ENCODE measurements at regions not wholly inside any gene's neighbourhood (a gene's known extent, or its start where the extent isn't known, plus 50 kb on each side); places are given as distances from the start of the nearest gene placed in this dataset.

DNA sequence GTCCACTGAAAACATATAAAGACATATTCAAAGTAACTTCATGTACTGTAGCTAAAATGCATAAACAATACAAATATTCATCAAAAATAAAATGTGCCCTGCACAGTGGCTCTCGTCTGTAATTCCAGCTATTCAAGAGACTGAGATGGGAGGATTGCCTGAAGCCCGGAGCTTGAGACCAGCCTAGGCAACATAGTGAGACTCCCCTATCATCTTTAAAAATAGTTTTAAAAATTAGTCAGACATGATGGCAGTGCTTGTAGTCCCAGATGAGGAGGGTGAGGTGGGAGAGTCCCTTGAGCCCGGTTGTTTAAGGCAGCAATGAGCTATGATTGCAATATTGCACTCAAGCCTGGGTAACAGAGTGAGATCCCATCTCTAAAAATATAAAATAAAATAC, 534.1 kb downstream of the ANXA1 start:
- intact Hi-C loops (cut with DNase I), result no loop called here
- DNase-seq (no peak), ATAC-seq (ENCODE audit: poor library complexity) (no peak)

DNA sequence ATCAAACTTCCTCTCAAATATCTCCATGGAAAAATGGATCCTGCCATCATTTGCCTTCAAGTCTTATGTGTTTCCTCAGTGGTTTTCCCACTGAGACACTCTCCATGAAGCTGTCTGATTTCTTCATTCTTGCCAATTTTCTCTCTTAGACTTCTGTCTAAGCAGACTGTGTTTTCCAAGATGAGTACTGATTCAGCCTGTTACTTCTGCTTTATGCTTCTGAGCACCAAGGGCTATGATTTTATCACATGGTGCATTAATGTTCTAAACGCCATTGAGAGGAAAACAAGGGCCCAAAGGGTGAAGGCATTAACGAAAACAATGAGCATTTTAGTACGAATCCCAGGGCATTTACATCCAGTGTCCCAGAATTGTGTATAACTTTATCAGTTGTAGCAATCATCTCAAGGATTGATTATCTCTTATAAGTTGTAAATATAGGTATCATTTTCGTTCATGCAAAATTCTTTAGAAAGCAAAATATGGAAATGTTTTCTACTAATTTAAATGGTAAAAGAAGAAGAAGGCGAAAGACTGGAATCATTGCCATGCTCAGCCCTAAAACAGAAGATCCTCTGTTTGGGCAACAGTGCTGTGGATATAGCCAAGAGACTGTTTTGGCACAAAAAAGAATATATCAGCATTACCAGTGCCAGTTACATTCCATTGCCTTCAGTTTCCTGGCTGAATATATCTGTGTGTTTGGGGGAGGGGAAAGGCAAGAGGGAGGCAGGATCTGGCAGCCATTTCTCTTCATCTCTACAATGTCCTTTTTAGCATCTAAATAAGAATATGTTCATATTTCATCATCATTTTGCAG, 537.6 kb downstream of the ANXA1 start:
- DNase-seq, result no peak
- ATAC-seq (ENCODE audit: poor library complexity), result no peak
- intact Hi-C loops (cut with DNase I), result no loop called here

DNA sequence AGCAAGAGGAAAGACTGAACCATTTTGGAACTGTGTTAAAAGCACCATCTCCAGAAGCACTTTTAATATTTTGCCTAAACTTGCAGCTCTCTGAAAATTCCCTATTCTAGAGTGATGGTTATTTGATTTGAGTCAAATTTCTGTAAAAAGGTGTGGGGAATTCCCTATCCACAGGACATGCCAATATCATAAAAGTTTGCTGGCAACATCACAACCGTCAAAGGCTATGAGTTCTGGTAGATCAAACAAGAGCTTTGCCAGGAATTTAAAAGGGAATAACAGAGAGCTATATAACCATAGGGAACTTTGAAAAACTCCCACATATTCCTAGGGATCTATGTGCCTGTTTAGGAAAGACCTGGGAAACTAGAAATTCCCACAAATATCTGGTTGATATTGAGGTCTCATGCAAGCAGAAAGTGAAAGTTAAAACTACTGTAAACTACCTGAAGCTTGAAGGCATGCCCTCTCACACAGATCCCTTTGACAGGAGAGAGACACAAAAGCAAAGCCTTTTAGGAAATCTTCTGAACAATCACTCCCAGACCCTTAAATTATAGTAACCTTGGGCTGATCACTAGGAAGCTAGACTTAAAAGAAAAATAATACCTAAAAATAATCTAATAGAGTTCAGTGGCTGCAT, 549.9 kb downstream of the ANXA1 start:
- intact Hi-C loops (cut with DNase I), result no loop called here
- DNase-seq, result no peak
- no peak for ATAC-seq (ENCODE audit: poor library complexity)

DNA sequence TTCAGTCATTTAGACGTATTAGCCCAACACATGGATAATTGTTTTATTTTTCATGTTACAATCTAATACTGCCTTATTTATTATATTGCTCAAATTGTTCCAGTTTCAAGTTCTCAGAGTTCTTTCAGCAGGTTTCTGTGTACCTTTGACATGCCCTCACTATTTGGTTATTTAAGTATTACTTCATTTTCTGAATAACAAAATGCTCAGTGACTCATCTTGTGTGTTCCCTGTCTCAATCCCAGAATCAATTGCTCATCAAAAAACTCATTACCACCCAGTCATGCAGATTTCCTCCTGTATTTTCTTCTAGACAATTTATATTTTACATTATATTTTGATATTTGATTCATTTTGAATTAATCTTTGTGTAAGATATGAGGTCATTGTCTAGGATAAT, 562.6 kb downstream of the ANXA1 start:
- ATAC-seq (ENCODE audit: poor library complexity), result no peak
- no peak for DNase-seq
- intact Hi-C loops (cut with DNase I), result no loop called here

DNA sequence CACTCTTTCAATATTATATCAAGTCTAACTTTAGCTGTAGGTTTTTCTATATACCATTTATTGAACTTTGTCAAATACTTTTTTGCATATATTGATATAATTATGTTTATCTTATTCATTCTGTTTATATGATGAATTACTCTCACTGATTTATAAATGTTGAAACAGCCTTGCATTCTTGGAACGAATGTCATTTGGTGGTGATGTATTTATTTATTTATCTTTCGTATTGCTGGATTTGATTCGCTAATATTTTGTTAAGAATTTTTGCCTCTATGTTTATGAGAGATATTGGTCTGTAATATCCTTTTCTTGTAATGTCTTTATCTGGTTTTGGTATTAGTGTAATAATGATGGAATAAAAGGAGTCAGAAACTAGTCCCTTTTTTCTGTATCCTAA, 563.9 kb downstream of the ANXA1 start:
- ATAC-seq (ENCODE audit: poor library complexity) (no peak), DNase-seq (no peak)
- intact Hi-C loops (cut with DNase I), result no loop called here

DNA sequence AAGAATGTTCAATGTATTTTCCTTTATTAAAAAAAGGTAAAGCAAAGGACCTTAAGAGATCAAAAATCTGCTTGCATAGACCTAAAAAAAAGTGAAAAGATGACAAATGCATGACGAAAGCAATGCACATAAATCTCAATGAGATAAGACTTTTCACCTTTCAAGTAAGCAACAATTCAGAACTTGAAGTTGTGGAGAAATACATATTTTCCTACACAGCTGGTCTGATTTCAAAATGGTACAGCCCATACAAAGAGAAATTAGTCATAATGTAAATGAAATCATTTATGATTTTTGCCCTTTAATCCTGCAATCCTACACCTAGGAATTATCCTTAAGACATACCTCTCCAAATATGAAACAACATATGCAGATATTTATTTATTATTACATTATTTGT, 568.0 kb downstream of the ANXA1 start:
- no peak for ATAC-seq (ENCODE audit: poor library complexity)
- intact Hi-C loops (cut with DNase I), result no loop called here

DNA sequence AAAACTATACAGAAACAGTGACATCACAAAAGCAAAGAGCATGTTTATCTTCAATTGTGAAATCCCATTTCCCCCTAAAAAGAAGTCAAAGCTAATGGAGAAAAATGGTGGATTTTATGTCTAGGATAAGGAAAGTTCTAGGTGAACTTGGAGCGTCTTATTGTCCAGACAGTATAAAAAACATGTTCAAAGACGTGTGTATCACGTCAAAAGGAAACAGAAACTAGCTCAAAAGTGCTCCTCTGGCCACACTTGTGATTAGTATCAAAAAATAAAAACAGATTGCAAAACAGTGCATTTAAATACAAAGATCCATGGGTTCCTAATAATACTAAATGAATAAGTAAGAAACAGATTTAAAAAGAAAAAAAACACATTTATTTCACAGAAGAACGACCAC, 568.9 kb downstream of the ANXA1 start:
- DNase-seq (no peak), ATAC-seq (ENCODE audit: poor library complexity) (no peak)
- intact Hi-C loops (cut with DNase I), result no loop called here

More for the DNA sequence above, 568.0 kb downstream of the ANXA1 start:
- no peak for DNase-seq

DNA sequence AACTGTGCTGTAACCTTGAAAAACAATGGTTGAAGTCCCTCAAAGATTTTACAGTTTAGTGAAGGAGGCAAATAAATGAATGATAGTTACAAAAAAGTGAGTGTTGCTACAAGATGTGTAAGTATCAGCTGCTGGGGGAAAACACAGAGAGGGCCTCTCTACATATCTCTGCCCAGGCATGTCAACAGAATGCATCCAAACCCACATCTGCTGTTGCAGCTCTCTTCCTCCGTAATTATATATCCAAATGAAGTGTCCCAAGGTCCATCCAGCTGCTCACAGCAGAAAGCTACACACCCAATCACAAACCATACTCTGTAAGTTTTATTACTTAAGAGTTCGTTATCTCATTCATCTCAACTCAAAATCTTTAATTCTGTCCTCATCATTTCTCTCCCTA, 584.6 kb downstream of the ANXA1 start:
- ATAC-seq (ENCODE audit: poor library complexity), result no peak
- DNase-seq, result no peak
- intact Hi-C loops (cut with DNase I), result no loop called here

DNA sequence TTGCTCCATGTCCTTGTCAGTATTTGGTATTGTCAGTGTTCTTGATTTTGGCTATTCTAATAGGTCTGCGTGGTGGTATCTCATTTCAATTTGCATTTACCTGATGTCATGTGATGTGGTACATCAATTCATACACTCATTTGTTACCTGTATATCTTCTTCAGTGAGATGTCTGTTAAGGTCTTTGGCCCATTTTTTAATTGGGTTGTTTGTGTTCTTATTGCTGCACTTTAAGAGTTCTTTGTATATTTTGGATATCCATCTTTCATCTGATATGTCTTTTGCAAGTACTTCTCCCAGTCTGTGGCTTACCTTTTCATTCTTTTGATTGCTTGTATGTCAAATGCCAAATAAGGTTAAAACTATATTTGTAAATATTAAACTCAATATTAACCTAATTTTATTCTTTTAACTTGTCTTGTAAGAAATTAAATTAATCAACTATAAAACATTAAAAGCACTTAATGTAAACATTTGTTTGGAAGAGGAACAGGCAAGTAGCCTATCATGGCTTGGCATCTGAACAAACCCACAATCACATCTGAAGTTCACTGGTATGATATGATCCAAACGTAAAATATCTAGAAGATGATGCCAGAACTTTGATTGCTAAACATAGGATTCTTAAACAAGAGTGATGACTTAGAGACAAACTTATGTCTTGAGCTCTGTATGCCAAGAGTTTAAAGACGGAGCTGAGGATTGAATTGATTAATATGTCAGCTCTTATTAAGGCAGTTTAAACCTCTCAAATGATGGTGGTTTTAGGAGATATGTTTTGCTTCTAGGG, 587.3 kb downstream of the ANXA1 start:
- intact Hi-C loops (cut with DNase I), result no loop called here
- no peak for DNase-seq
- no peak for ATAC-seq (ENCODE audit: poor library complexity)

DNA sequence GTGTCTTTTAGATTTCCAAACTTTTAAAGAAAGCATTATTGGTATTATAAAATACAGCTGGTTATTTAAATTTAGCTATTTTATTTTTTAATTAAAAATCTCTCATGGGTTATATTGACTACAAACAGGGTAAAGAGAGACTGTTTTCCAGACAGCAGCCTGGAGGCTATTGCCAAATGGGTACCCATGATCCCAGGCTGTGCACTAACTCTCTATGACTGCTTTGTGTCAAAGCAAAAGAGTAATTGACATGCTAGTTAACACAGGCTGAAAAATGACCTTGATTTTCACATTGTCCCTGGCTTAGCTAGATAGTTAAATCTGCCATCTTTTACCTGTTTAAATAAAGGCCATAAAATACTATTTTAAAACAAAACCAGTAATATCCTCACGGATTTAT, 589.7 kb downstream of the ANXA1 start:
- ATAC-seq (ENCODE audit: poor library complexity) (no peak), DNase-seq (no peak)
- intact Hi-C loops (cut with DNase I), result no loop called here

DNA sequence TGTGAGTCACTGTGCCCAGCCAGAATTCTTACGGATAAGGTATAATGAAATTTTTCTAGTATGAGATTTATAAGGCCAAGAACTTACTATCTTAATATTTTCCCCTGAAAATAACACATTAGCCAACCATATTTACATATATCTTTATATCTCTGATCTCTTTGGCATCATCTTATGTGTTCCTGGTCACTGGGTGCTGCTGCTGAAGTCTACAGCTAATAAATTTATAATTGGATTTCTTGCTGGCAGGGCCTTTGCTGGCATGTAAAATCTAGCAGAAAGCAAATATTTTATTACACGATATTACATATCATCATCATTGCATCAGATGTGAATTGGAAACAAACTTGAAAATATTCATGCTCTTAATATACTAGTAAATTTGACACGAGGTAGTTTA, 590.7 kb downstream of the ANXA1 start:
- intact Hi-C loops (cut with DNase I), result no loop called here
- DNase-seq, result no peak
- ATAC-seq (ENCODE audit: poor library complexity), result no peak

DNA sequence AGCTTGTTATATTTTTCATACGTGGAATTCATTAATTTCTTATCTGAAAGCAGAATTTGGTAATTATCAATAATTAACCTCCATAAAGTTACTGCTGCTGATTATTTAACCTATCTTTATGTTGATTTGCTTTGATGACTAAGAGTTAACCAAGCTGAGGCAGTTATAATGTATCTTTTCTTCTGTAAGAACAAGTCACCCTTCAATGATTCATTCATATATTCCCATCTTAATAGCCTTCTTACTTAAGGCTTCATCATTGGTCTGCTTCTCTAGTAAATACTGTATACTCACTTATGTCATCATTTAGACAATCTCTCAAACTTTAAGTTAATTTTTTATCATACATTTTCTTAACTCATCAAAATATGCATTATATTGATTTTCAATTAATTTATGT, 592.2 kb downstream of the ANXA1 start:
- DNase-seq, result no peak
- ATAC-seq (ENCODE audit: poor library complexity), result no peak
- intact Hi-C loops (cut with DNase I), result no loop called here

DNA sequence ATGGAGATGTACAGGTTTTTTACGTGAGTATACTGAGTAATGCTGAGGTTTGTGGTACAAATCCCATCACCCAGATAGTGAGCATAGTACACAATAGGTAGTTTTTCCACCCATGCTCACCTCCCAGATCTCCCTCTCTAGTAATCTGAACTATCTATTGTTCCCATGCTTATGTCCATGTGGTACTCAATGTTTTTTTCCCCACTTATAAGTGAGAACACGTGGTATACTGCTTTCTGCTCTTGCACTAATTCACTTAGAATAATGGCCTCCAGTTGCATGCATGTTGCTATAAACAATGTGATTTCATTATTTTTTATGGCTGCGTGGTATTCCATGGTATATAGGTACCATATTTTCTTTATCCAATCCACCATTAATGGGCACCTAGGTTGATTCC, 593.9 kb downstream of the ANXA1 start:
- DNase-seq (no peak), ATAC-seq (ENCODE audit: poor library complexity) (no peak)
- intact Hi-C loops (cut with DNase I), result no loop called here

DNA sequence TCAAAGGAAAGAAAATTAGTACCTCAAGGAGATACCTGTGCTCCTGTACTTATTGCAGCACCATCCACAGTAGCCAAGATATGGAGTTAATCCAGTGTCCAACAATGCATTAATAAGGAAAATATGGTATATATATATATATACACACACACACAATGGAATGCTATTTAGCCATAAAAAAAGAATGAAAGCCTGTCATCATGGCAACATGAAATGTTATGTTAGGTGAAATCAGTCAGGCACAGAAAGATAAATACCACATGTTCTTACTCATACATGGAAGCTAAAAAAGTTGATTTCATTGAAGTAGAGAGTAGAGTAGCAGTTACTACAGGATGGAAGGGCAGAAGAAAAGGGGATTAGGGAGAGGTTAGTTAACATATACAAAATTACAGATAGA, 601.5 kb downstream of the ANXA1 start:
- intact Hi-C loops (cut with DNase I), result no loop called here
- no peak for DNase-seq
- ATAC-seq (ENCODE audit: poor library complexity), result no peak

DNA sequence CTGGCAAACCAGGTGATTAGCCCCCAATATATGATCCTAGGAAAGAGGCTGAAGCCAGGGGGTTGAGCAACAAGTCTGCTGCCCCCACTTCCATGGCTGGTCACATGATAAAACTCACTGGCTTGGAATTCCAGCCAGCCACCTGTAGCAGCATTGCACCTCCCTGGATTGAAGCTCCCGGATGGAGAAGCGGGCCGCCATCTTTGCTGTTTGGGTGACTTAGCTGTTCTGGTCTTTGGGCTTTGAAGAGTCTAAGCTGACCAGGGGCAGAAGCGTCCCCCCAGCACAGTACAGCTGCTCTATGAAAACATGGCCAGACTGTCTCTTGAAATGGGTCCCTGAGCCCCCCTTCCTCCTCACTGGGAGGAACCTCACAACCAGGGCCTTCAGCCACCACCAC, 610.2 kb downstream of the ANXA1 start:
- intact Hi-C loops (cut with DNase I), result no loop called here
- DNase-seq, result no peak
- ATAC-seq (ENCODE audit: poor library complexity), result no peak

DNA sequence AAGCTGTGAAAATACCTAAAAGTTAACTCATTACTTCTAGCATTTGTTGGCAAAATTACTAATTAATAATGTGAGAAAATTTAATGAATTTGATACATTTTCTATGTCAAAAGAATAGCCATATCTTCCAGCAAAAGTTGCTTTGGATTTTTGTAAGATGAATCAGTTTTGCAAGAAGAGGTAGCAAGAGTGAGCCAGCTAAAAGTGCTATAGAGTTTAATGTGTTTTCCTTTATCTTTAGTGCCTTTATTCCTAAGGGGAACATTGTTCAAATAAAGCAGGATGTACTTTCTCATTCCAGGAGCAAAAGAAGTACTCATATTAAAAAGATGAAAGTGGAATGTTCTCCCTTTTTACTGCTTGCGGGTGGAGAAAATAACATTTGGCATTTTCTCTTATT, 622.2 kb downstream of the ANXA1 start:
- DNase-seq, result no peak
- no peak for ATAC-seq (ENCODE audit: poor library complexity)
- intact Hi-C loops (cut with DNase I), result no loop called here

DNA sequence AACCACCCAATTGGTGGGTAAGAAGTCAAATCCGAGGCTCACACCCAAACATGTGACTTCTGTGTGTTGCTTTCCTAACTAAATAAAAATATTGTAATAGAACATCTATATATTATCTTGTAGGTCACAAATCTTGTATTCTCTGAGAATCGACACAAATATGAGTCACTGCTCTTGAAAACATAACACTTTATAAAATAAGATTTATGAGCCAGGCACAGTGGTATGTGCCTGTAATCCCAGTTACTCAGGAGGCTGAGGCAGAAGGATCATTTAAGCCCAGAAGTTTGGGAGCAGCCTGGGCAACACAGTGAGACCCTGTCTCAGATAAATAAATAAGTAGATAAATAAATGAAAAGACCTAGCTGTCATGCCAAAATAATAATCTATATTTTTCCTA, 624.1 kb downstream of the ANXA1 start:
- ATAC-seq (ENCODE audit: poor library complexity) (no peak), DNase-seq (no peak)
- intact Hi-C loops (cut with DNase I), result no loop called here

DNA sequence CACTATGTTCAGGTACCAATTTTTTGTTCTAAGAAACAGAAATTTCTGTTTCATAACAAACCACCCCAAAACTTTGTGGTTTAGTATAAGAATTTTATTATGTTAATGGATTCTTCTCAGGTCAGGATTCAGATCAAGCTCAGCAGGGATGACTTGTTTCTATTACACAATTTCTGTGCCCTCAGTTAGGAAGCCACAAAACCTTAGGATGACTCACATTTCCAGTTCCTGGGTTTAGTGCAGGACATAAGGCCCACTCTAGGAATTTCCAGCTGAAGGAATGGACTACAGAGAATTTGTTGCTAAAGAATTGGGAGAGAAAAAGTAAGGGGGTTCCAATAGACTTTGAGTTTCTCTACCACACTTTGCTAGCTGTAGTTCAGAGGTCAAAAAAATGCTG, 629.3 kb downstream of the ANXA1 start:
- no peak for ATAC-seq (ENCODE audit: poor library complexity)
- DNase-seq, result no peak
- intact Hi-C loops (cut with DNase I), result no loop called here

DNA sequence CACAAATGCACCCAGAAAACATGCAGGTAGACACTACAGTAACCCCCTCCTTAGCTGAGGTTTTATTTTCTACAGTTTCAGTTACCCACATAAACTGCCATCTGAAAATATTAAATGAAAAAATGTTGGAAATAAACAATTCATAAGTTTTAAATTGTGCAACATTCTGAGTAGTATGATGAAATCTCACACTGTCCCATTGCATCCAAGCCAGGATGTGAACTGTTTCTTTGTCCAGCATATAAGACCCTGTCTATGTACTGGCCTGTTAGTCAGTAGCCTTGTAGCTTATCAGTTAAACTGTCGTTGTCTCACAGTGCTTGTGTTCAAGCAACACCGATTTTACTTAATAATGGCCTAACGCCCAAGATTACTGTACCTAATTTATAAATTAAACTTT, 630.5 kb downstream of the ANXA1 start:
- no peak for ATAC-seq (ENCODE audit: poor library complexity)
- no peak for DNase-seq
- intact Hi-C loops (cut with DNase I), result no loop called here

DNA sequence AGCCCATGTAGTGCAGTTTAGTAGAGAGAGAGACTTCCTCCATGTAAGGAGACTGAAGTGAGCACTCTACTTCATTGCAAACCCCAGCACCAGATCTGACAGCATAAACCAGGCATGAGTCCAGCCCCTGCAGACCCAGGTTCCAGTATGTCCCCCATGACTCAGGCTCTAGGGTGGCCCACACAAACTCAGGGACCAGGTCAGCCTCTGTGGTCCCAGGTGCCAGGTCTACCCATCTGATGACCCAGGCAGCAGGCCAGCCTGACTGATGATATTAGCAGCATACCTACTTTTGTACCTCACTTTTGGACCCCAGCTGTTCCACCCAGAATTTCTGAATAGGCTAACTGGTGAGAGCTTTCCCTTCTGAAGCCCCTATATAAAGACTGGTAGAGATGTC, 647.8 kb downstream of the ANXA1 start:
- DNase-seq (no peak), ATAC-seq (ENCODE audit: poor library complexity) (no peak)
- intact Hi-C loops (cut with DNase I), result no loop called here

Data from Right ventricle myocardium superior (tissue), 1 donor.